Epidermal melanocyte (primary cell): ENCODE measurements at regions not wholly inside any gene's neighbourhood (a gene's known extent, or its start where the extent isn't known, plus 50 kb on each side); places are given as distances from the start of the nearest gene placed in this dataset.
"Not testable (repeated sequence)": the region's sequence is repeated elsewhere in the genome, so short reads cannot be mapped to it uniquely, and the experiment has no call there.

Experiments used
- DNase-seq: peaks from one replicate; pipeline ENCODE4 v3.0.0; 2011; ENCODE audit warnings: low spot score; ENCODE audit not compliant: insufficient read length

DNA sequence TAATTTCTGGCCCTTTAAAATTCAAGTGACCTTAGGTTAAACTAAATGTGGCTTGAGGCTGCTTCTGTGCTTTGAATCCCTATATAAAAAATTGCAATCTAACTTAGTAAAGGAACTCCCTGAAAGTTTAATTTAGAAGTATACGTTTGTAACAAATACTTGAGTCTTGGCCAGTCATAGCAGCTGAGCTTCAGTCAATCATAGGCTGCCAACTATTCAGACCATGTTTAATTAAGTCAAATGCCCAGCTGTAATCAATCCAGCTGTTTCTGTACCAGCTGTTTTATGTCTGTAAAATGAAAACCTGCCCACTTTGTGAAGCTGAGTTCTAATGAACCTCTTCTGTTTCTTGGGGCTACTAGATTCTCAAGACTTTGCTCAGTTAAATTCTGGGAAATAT is 760.1 kb downstream of the MAT2B start:
- DNase-seq, result no peak

DNA sequence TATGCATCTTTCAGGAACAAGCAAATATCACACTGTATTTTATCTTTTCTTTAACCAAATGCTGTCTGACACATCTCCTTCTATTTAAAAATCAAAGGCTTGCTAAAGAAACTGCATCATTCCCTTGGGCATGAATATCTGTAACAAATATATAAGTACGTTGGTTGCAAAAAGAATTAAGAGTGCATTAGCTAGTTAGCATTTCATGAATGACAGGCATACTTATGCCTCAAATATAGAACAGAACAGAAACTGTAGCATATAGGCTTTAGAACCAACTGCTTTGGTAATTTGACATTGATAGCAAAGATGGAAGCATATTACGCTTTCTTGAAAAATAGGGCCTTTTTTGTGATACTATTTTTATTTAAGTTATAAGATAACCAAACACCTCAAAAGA is 761.2 kb downstream of the MAT2B start:
- DNase-seq, result no peak

DNA sequence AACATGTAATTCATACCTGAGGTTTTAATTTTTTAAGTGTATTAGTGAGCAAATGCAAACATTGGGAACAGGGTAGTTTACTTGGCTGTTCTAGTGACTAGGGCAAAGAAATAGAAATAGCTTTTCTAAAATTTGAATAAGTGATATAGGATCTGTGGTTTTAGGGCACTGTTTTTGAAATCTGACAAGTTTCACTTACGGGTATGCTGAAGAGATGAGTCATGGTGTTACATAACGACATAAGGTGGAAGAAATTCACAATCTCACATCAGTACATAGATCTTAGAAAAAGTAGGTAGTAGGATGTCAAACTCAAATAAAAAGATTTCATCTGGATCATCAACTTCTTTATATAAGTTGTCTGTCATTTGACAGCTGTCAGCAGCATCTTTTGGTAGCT is 772.3 kb downstream of the MAT2B start:
- no peak for DNase-seq

DNA sequence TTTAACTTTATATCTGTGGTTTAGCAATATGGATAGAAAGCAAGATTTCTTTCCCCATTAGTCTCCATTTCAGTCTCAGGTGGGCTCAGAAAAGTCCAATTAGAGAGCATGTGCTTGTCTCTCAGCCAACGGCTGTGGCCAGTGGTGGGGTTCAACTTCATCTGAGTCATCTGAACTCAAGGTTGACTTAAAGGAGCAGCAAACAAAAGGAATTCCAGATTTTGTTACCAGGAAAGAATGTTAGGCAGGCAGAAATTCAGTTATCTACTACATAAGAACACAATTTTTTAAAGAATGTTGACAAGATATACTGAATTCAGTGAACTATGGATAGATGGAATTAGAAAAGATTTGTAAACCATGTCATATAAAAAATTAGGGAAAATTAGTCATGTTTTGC is 784.1 kb downstream of the MAT2B start:
- DNase-seq, result no peak

DNA sequence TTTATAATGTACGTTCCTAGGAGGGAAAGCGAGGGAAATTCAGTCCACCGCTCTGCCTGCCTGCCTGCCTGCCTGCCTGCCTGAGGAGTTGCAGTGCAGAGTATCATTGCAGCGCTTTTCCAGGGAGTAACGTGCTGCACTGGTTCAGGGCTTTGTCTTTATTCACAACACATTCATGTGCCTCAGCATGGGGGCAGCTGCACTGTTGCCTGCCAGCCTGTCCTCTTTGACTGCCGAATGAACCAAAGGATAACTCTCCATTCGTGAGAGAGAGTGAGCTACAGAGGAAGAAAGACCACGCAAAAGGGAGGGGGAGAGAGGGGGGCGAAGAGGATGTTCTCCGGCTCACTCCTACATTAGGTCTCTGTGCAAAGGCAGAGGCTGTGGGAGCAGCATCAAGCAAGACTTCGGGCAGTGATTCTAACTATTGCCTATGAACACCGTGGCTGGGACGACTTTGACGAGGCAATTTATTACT is 791.2 kb downstream of the MAT2B start:
- DNase-seq, result no peak

DNA sequence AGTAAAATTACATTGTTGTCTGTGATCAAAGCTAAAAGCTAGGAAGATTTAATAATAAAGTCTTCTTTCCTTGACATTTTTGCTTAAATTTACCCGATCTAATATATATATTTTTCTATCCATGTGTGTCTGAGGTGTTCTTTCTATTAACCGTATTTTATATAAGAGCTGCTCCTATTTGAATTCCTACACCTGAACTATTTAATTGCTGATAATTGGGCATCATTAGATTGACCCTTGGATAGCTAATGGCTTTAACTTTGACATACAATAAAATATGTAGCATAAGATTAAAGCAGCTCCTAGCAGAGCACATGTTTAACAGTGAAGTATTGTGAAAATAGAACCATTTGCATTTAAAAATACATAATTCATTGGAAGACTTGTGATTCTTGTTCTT is 792.7 kb downstream of the MAT2B start:
- DNase-seq, result no peak

DNA sequence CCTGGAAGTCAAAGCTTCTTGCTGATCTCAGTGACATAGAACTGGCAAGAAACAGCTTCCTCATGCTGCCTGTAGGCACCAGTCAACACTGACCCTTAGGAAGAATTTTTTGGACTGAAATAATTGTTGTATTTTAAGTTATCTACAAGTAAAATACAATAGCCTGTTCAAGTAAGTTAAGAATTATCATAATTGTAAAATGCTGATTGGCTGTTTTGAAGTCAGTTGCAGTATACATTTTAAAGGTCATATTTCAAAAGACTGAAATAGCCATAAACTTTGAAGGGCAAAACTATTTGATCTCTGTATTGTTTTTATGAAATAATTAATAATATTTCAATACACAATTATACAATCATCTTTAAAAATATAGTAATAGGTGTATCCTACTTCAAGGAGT is 794.9 kb downstream of the MAT2B start:
- DNase-seq, result no peak

DNA sequence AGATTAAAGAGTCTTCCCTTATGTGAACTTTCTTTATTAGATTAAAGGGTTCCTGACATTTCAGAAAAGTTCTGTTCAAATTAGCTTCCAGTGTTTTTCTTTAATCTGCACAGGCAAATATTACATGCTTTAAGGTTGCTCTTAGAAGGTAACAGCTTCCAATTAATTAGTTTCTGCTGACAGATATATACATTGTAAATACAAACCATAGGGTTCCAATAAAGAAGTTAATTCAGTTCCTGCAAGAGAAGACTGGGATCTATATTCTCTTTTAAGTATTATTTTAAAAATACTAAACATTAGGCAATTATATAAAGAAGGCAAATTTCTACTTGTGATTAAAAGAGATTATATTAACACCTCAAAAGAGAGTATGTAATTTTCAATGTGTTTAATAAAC is 795.7 kb downstream of the MAT2B start:
- no peak for DNase-seq

DNA sequence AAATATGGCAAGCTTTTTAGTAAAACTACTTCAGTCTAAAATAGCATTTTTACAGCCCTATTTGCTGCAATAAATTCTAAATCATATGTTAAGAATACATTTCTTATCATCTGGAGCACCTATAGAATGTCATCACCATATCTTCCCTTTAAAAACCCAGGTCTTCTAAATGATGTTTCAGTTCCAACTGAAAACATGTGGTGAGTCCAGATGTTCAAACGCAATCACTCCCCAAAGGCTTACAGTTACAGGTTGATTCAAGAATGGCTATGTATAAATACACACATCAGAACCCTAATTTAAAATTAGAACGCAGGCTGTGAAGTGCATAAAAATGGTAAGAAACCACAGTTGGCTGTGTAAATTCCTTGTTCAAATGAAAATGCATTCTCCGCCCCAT is 796.3 kb downstream of the MAT2B start:
- DNase-seq, result no peak

DNA sequence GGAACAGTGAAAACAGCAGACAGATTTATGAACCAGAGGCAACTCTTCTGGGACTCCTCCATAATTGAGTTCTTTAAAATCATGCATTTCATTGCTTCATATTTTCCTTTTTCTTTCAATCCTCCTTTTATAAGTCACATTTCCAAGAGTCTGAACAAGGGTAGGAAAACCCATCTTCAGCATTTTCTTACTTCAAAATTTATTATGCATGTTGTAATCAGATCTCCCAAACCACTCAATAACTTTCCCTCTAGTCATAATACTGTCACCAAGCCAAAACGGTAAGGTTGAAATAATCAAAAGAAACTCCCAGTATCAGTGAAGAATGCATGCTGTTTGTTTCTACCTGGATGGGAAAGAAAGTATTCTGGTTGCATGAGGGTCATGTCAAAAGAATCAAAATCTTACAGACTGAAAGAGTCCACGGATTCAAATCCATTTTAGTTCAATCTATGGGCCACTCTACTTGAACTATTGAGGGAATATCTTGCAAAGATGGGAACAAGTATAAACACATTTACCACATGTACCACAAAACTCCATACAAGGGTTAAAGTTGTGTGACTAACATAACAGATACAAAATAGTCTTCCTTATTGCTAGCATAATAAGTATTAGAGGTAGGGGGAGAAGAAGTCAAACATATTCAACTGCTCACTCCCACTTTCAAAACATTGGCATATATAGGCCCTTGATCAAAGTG is 797.3 kb downstream of the MAT2B start:
- DNase-seq, result no peak

DNA sequence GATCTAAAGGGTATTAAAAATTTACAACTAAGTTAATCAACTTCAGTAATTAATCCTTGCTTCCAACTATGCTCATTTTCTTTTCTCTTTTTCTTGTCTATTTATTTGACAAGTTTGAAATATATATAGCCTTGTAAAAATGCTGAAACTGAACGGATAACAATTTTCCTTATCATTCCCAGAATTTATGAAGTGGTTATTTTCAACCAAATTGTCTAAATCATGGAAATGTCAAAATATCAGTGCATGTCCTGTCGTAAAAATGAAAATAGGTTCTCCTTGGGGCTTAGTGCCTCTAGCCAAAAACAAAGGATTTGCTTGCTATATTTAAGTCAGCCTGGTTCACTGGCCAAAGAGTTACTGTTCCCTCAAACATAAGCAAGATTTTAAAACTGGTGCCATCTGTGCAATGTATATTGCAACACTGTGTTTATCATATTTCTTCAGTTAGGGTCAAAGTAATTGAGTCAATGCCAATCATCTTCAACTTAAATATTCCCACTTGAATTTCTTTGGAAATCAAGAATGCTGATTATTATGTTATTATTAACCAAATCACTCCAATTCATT is 798.3 kb downstream of the MAT2B start:
- no peak for DNase-seq

DNA sequence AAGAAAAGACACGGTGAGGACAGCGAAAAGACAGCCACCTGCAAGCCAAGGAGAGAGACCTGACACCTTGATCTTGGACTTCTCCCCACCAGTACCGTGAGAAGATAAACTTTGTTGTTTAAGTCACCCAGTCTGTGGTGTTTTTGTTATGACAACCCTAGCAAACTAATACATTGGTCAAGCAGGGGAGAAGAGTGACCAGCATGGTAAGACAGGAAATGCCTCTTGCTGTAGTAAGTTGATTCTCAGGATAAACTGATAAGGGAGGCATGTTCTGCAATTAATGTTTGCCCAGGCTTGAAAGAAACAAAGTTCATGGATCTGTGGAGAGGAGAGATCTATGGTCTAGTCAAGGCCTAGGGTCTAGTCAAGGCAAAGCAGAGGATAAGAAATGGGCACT is 801.2 kb downstream of the MAT2B start:
- DNase-seq, result no peak

DNA sequence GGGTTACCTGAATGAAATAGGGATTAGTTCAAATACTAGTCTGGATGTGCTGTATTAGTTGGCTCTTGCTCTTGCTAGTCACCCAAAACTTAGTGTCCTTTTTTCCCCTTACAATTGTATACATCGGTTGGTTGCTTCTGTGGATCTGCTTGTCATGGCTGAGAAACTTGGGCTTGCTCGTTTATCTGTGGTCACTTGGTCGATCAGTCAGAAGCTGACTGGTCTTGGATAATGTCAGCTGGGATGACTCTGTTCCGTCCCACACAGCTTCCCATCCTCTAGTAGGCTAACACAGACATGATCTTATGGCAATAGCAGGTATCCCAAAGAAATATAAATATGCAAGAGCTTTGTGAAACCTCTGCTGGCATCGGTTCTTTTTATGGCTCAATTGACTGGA is 807.4 kb downstream of the MAT2B start:
- DNase-seq, result no peak

DNA sequence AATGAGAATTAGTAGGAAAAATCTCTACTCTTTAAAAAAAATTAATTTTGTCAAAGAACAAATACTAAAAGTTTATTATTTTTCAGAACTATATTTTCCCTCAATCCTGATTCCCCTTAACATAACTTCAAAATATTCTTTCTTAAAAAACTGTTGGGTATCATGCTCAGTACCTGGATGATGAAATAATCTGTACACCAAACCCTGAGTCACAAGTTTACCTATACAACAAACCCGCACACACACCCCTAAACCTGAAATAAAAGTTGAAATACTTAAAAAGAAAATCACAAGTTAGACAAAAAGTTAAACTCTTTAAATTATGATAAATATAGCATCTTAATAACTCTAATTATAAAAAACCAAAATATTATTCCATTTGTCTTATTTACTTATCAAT is 812.3 kb downstream of the MAT2B start:
- no peak for DNase-seq

DNA sequence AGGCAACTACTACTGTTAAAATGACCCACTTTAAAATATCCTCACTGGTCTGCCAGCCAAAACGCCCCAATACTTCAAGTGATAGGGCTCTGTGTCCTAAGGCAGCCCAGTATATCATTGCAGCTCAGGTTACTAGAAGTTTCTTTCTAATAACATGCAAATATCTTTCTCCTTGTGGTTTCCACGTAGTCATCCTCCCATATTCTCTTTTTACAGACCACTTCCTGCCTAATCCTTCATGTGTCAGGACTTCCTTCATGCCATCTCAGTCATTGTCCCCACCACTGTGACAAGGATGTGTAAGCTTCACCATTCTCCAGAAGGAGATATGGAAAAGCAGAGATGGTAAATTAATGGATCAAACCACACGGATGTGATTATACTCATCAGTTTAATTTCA is 813.7 kb downstream of the MAT2B start:
- DNase-seq, result no peak

DNA sequence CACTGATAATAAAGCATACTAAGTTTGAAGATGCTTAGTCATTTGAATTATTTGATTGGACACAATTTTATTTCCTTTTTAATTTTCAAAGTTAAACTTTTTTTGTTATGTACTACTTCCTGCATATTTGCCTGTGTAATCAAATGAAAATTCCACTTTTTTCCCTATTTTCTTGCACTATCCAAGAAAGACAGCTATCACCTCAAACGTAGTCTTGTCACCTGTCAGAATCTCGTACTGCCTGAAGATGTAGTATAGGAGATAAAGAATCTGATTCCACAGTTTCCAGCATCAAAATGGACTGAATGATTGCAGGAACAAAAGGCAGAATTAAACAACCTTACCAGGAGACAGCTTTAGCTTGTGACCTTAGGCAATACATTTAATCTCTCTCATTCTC is 818.8 kb downstream of the MAT2B start:
- no peak for DNase-seq

DNA sequence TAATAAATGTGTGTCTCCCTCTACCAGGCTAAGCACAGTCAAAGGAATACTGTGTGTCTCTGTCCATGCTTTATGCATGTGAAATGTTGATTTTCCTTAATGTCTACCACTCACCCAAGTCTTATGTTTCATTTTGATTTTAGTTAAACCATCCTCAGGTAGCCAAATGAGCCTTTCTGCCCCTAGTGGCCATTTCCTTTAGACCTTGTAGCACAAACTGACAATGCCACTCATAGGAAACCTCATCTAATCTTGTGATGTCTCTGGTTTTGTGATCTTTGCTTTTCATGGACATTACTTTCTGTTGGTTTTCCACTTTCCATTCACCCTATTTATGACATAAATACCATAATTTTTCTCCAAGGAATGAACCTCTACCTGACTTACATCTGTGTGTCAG is 820.8 kb downstream of the MAT2B start:
- DNase-seq, result no peak

DNA sequence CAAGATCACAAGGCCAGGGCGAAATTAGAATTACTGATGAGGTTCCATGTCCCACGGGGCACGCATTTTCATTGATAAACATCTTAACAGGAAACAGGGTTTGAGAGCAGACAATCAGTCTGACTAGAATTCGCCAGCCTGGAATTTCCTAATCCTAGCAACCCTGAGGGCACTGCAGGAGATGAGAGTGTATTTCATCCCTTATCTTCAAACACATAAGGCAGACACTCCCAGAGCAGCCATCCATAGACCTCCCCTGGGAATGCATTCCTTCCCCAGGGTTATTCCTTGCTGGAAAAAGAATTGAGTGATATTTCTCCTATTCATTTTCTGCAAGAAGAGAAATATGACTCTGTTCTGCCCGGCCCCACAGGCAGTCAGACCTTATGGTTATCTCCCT is 821.7 kb downstream of the MAT2B start:
- not testable (repeated sequence) for DNase-seq

DNA sequence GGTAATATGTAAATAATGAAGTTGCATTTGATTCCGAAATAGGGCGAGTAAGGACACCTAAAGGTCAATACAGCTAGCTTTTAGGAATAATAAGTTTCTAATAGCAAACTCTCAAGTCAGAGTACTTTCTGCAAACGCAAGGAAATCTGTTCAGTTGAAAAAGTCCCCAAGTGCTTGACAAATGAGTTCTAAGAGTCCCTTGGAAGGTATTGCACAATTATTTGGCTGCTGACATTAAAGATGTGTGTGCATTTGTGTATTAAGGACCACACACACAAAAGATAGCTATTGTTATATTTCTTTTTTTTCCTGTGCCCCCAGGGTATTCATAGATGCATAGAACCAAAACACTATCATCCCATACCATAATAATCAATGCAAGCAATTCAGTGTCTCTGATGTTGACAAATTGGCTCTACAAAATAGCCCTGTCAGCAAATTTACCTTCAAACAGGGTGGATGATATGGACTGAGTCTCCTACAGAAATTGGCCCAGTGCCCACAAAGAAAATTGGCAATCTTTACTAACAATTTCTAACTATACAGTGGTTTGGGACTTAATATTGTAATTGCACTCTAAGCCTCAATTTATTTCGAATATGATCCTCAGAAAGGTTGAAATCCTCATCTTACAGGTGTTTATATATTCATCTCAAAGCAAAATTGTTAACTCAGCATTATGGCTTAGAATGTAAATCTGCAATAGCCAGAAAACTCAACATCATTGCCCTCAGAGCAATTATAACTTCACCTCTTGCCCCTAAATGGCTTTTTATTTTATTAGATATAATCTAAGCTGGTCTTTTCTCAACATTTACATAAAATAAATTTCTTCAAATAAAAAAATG is 827.2 kb downstream of the MAT2B start:
- no peak for DNase-seq

DNA sequence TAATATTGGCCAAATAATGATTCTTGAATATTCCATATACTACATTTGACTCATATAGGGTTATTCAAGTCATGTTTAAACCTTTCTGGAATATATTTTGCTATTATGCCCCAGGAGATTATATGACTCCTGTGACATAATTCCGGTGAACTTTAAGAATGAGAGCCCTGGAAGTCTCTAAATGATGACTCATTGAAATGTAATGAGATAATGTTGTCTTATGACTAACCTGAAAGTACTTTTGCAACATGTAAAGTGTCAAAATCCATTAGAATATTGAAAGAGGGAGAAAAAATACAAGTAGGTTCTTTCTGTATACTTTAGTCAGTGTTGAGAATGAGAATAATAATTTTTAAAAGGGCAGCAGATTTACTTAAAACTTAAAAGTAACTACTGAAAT is 830.4 kb downstream of the MAT2B start:
- DNase-seq, result no peak

DNA sequence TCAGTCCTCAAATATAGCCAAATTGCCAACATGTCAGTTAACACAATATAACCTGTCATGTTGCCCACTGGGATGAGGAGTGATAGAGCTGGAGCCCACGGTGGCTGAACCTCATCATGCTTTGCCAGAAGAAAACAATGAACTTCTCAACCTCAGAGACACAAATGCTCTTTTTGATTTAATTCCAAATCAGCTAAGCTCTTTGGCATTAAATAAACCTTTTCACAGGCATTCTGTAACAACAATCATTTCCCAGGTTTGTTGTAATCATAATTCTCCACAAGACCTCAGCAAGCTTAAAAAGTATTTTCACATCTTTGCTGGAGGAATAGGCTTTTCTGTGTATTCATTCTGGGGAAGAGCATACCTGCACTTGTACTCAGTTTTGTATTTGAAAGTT is 830.9 kb downstream of the MAT2B start:
- DNase-seq, result no peak

DNA sequence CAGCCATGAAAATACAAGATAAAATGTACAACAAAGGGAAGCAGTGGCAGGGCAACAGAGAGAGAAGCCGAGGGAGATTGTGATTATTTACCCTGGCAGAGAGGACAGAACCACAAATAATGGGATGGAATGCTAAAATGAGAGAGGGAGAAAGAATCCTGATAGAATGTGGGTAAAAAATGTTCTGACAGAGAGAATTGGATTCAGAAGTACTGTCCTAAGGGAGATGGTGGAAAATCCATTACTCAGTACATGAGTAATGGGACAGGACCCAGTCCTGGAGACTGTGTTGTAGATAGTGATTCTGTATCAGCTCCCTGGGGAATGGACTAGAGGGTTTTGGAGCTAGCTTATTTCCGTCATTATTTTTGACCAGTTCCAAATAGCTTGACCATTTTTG is 831.5 kb downstream of the MAT2B start:
- DNase-seq, result no peak
